GM12864 (cell line): ENCODE measurements at regions not wholly inside any gene's neighbourhood (a gene's known extent, or its start where the extent isn't known, plus 50 kb on each side); places are given as distances from the start of the nearest gene placed in this dataset.

ENCODE experiments used
- DNase-seq: peaks from one replicate; pipeline ENCODE4 v3.0.0-alpha.2; 2011; ENCODE audit warnings: low read depth
- H3K4me3 ChIP-seq: 2 replicates; pipeline ENCODE4 v1.5.1; 2011; ENCODE audit warnings: mild to moderate bottlenecking, low read depth, low read length, control low read depth
- CTCF ChIP-seq: IDR thresholded peaks from 2 replicates; pipeline ENCODE4 v1.5.1; 2011; ENCODE audit warnings: low read depth, mild to moderate bottlenecking, moderate library complexity, low read length, control low read depth, inconsistent platforms; ENCODE audit errors: missing control alignments

- TF ChIP-seq CTCF: no peak
- H3K4me3 ChIP-seq: no peak overlapping the region
- no peak for DNase-seq
Measured at GRCh38 chr7:37518266-37518665, 69.6 kb upstream of the ELMO1 start.

- no peak overlapping the region for H3K4me3 ChIP-seq
- no peak for TF ChIP-seq CTCF
- DNase-seq: no peak
Measured at GRCh38 chr7:37524056-37524455, 75.4 kb upstream of the ELMO1 start.

- DNase-seq: no peak
- no peak for TF ChIP-seq CTCF
- H3K4me3 ChIP-seq: no peak overlapping the region
Measured at GRCh38 chr7:37524797-37525196, 76.1 kb upstream of the ELMO1 start.

GRCh38 chr7:37526623-37527022 lies 78.0 kb upstream of the ELMO1 start:
- no peak for DNase-seq
- no peak for TF ChIP-seq CTCF
- no peak overlapping the region for H3K4me3 ChIP-seq

- DNase-seq: no peak
- TF ChIP-seq CTCF: no peak
- no peak overlapping the region for H3K4me3 ChIP-seq
Measured at GRCh38 chr7:37527109-37527508, 78.4 kb upstream of the ELMO1 start.

GRCh38 chr7:37531225-37531624 lies 82.6 kb upstream of the ELMO1 start:
- H3K4me3 ChIP-seq: no peak overlapping the region
- DNase-seq: no peak
- no peak for TF ChIP-seq CTCF

GRCh38 chr7:37532636-37533035 lies 84.0 kb upstream of the ELMO1 start:
- no peak for DNase-seq
- no peak overlapping the region for H3K4me3 ChIP-seq
- TF ChIP-seq CTCF: no peak
